ENCODE measurements at regions not wholly inside any gene's neighbourhood (a gene's known extent, or its start where the extent isn't known, plus 50 kb on each side); places are given as distances from the start of the nearest gene placed in this dataset.

DNA sequence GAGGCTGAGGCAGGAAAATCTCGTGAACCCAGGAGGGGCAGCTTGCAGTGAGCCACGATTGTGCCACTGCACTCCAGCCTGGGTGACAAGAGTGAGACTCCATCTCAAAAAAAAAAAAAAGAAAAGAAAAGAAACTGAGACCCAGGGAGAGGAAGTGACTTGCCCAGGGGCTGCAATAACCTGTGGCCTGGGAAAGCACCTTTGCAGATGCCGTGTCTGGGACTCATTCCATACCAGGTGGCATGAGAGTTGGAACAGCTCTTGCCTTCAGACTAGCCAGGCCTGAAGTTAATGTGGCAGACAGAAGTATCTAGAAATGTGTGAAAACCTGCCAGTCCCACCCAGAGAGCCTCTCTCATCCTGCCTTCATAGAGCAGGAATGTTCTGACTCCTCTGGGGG lies 65.4 kb downstream of the PHETA1 start:
- TF ChIP-seq, protein P1, sequence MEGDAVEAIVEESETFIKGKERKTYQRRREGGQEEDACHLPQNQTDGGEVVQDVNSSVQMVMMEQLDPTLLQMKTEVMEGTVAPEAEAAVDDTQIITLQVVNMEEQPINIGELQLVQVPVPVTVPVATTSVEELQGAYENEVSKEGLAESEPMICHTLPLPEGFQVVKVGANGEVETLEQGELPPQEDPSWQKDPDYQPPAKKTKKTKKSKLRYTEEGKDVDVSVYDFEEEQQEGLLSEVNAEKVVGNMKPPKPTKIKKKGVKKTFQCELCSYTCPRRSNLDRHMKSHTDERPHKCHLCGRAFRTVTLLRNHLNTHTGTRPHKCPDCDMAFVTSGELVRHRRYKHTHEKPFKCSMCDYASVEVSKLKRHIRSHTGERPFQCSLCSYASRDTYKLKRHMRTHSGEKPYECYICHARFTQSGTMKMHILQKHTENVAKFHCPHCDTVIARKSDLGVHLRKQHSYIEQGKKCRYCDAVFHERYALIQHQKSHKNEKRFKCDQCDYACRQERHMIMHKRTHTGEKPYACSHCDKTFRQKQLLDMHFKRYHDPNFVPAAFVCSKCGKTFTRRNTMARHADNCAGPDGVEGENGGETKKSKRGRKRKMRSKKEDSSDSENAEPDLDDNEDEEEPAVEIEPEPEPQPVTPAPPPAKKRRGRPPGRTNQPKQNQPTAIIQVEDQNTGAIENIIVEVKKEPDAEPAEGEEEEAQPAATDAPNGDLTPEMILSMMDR (IDR thresholded peaks at IDR 0.05; ENCODE audit: low read depth, low read length) = no peak
- no peak for TF ChIP-seq EZH2phosphoT487 (IDR thresholded peaks at IDR 0.05; ENCODE audit: low read depth)

Data from OCI-LY3 (cell line).